Lung (tissue), 11 donors: ENCODE measurements at regions not wholly inside any gene's neighbourhood (a gene's known extent, or its start where the extent isn't known, plus 50 kb on each side); places are given as distances from the start of the nearest gene placed in this dataset.

ENCODE experiments used
- ATAC-seq: fragments of 200-7000 bp; cut with Tn5 transposase; one replicate; pipeline ENCODE4 v1.9.1; 2020; ENCODE audit warnings: moderate number of reproducible peaks; ENCODE audit not compliant: insufficient read depth, low FRiP score
- DNase-seq, 3 donors: peaks; one replicate each; pipeline ENCODE4 v3.0.0-alpha.2; 2013 to 2017
- H3K27ac ChIP-seq, 2 donors: one replicate each; pipeline ENCODE4 v1.5.1; 2013; ENCODE audit warnings: mild to moderate bottlenecking in 2 of 2, moderate library complexity in 2 of 2, control low read depth in 1 of 2, inconsistent platforms in 1 of 2, low read depth in 1 of 2, low read length in 1 of 2
- H3K27me3 ChIP-seq, 3 donors: one replicate each; pipeline ENCODE4 v1.5.1; 2013; ENCODE audit warnings: low read length in 2 of 3; ENCODE audit not compliant: control insufficient read depth in 3 of 3, insufficient read depth in 3 of 3
- H3K36me3 ChIP-seq, 4 donors: one replicate each; pipeline ENCODE4 v1.5.1; 2013; ENCODE audit warnings: low read length in 4 of 4, mild to moderate bottlenecking in 1 of 4, moderate library complexity in 1 of 4; ENCODE audit not compliant: control insufficient read depth in 4 of 4, insufficient read depth in 4 of 4
- H3K4me1 ChIP-seq, 5 donors: one replicate each; pipeline ENCODE4 v1.5.1; 2013; ENCODE audit warnings: low read length in 5 of 5, mild to moderate bottlenecking in 2 of 5, moderate library complexity in 1 of 5; ENCODE audit not compliant: control insufficient read depth in 5 of 5, insufficient read depth in 5 of 5
- H3K4me3 ChIP-seq: one replicate; pipeline ENCODE4 v1.5.1; 2013; ENCODE audit warnings: mild to moderate bottlenecking, control low read depth, moderate library complexity
- H3K9ac ChIP-seq, 2 donors: one replicate each; pipeline ENCODE4 v1.5.1; 2013; ENCODE audit warnings: low read length in 2 of 2, control low read depth in 1 of 2; ENCODE audit not compliant: insufficient read depth in 1 of 2
- H3K9me3 ChIP-seq, 4 donors: one replicate each; pipeline ENCODE4 v1.5.1; 2013; ENCODE audit warnings: low read length in 3 of 4, mild to moderate bottlenecking in 1 of 4, moderate library complexity in 1 of 4; ENCODE audit not compliant: control insufficient read depth in 4 of 4, insufficient read depth in 3 of 4
- WGBS, 2 donors: extraction: QIAGEN DNeasy Blood & Tissue Kit; methylation state at CpG; one replicate each; pipeline ENCODE4 v1.1.7; 2013; 5-methylcytosine and 5-hydroxymethylcytosine counted together
- TF ChIP-seq, protein P1 (sequence below): IDR thresholded peaks from 2 replicates; pipeline ENCODE4 v1.5.1; 2012; ENCODE audit warnings: mild to moderate bottlenecking; ENCODE audit errors: control extremely low read depth, extremely low read depth
- donor health status: control.
- donor health status: control.
- donor health status: Bipolar disorder and iron deficiency.
- donor health status: healthy.
- donor health status: DM: yes; HTN: yes; CAD: no.

DNA sequence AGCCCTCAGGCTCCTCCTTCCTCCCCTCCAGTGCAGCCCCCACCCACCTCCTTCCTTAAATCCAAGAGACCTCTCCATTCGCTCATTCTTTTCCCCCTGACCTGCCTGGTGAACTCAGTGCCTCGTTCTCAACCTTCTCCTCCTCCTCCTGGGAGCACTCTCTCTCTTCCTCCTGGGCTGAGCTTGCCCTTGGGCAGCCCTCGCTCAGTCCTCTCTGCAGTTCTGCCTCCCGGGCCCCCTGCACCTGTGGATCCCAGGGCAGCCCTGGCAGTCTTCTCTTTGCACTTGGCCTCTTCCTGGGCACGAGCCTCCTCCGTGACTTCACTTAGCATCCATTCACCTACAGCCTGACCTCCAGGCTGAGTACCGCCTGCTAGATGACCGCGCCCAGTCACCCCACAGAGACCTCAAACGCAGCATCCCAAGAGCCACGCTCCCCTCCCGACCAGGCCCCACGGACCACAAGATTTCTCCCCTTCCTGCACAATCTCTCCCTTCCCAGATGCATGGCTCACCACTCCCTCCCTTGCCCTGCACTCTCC lies 58.9 kb upstream of the ID2 start:
- ATAC-seq: no peak
- Histone ChIP-seq H3K9me3 (no peaks in the 10 kb centered on the region), H3K9ac (no peak overlapping the region), H3K27me3 (no peaks in the 10 kb centered on the region), H3K4me1 (peaks cover 0 to 25% (median 9%) of the 10 kb centered on the region in 5 donors), H3K36me3 (no peaks in the 10 kb centered on the region), H3K27ac (no peak overlapping the region), H3K4me3 (no peak overlapping the region)
- WGBS, 2 donors: 70 to 74% methylated on average over 13 of the region's 13 CpGs
- no peak for DNase-seq
- TF ChIP-seq, protein P1, sequence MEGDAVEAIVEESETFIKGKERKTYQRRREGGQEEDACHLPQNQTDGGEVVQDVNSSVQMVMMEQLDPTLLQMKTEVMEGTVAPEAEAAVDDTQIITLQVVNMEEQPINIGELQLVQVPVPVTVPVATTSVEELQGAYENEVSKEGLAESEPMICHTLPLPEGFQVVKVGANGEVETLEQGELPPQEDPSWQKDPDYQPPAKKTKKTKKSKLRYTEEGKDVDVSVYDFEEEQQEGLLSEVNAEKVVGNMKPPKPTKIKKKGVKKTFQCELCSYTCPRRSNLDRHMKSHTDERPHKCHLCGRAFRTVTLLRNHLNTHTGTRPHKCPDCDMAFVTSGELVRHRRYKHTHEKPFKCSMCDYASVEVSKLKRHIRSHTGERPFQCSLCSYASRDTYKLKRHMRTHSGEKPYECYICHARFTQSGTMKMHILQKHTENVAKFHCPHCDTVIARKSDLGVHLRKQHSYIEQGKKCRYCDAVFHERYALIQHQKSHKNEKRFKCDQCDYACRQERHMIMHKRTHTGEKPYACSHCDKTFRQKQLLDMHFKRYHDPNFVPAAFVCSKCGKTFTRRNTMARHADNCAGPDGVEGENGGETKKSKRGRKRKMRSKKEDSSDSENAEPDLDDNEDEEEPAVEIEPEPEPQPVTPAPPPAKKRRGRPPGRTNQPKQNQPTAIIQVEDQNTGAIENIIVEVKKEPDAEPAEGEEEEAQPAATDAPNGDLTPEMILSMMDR: no peak

DNA sequence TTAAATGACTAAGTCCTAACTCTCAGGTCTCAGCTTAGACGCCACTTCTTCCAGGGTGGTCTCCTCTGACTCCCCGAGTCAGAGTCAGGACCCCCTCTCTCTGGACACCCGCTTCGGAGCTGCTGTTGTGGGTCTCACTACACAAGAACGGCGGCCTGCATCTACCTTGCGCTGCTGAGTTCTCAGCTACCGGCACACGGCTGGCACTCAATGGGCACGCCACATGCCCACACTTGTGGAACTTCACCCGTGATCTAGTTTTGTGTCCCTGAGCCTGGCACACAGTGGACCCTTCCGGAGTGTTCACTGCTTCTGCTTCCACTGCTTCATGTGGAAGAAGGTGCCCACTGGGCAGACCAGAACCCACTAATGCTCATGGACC lies 58.3 kb upstream of the ID2 start:
- no peak overlapping the region for H3K4me3 ChIP-seq
- no peak overlapping the region for H3K9ac ChIP-seq
- ATAC-seq (no peak), DNase-seq (no peak)
- WGBS, 2 donors: 85 to 89% methylated on average over 12 of the region's 12 CpGs
- H3K36me3 ChIP-seq: no peaks in the 10 kb centered on the region
- TF ChIP-seq, protein P1: no peak
- H3K27me3 ChIP-seq: no peaks in the 10 kb centered on the region
- no peak overlapping the region for H3K27ac ChIP-seq
- peaks cover 0 to 25% (median 9%) of the 10 kb centered on the region in 5 donors for H3K4me1 ChIP-seq
- no peaks in the 10 kb centered on the region for H3K9me3 ChIP-seq

DNA sequence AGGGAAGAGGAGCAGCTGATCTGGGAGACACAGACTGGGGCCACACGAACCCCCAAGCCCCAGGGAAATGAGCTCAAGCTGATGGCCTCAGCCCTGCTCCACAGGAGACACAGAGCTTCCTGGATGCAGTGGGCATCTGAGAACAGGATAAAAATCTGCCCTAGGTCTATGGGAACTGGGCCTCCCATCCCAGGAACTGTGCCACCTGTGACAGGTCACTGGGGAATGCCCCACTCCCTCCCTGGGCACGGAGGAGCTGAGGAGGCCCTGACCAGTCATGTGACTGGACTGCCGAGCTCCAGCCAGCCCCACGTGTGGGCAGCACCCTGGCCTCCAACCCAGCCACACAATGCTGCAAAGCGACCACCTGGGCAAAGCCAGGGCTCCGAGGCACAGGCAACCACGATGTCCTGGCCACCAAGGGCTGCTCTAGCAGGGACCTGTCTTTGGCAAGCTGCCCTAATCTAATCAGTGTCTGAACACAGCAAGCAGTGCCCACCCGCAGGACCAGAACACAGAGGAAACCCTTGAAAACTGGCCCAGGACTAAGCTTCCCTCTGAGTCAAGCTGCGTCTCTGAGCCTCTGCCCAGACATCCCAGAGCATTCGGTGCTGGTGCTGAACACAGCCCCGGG lies 57.8 kb upstream of the ID2 start:
- DNase-seq (no peak), ATAC-seq (no peak)
- H3K27ac ChIP-seq: no peak overlapping the region
- H3K4me3 ChIP-seq: no peak overlapping the region
- H3K9me3 ChIP-seq: no peaks in the 10 kb centered on the region
- H3K9ac ChIP-seq: no peak overlapping the region
- peaks cover 0 to 25% (median 9%) of the 10 kb centered on the region in 5 donors for H3K4me1 ChIP-seq
- H3K27me3 ChIP-seq: no peaks in the 10 kb centered on the region
- WGBS, 2 donors: 80 to 88% methylated on average over 11 of the region's 11 CpGs
- no peaks in the 10 kb centered on the region for H3K36me3 ChIP-seq
- TF ChIP-seq, protein P1: no peak

DNA sequence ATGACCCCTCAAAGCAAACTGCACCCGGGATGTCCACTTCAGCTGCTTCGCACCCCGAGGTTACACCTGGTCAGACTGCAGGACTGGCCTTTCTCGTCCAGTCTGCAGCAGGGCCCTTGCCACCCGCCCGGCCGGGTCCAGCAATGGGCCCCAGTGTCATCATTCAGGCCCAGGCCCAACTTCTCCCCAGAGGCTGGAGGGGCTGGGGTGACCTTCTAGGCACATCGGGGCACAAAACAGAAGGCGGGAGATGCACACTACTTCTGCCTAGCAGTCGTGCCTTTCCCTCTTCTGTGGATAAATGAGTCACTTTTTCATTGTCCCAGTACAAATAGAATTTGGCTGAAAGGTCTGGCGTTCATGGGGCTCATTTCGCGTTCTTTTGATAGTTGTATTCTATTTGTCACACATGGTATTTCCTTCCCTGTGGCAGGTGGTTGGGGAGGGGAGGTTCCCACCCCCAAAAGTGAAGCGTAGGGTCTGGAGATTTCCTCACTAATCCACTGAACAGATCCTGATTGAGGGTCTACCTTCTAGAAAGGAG lies 56.9 kb upstream of the ID2 start:
- H3K27ac ChIP-seq: no peak overlapping the region
- H3K9ac ChIP-seq: no peak overlapping the region
- 85 to 87% methylated on average over 14 of the region's 14 CpGs for WGBS, 2 donors
- TF ChIP-seq, protein P1: no peak
- no peaks in the 10 kb centered on the region for H3K27me3 ChIP-seq
- H3K9me3 ChIP-seq: no peaks in the 10 kb centered on the region
- DNase-seq (no peak), ATAC-seq (no peak)
- H3K4me3 ChIP-seq: no peak overlapping the region
- no peaks in the 10 kb centered on the region for H3K36me3 ChIP-seq
- peaks cover 0 to 25% (median 9%) of the 10 kb centered on the region in 5 donors for H3K4me1 ChIP-seq
